Right lobe of liver (tissue), 6 donors: ENCODE measurements at regions not wholly inside any gene's neighbourhood (a gene's known extent, or its start where the extent isn't known, plus 50 kb on each side); places are given as distances from the start of the nearest gene placed in this dataset.
"Not testable (repeated sequence)": the region's sequence is repeated elsewhere in the genome, so short reads cannot be mapped to it uniquely, and the experiment has no call there.

Experiments used
- ATAC-seq, 4 donors: fragments of 200-7000 bp; cut with Tn5 transposase; one replicate each; pipeline ENCODE4 v1.9.1; 2020; ENCODE audit warnings: mild to moderate bottlenecking in 4 of 4, moderate library complexity in 4 of 4
- DNase-seq, 3 donors: peaks; one replicate each; pipeline ENCODE4 v3.0.0-alpha.2; 2020
- H3K27ac ChIP-seq, 3 donors: fragments of 200-600 bp; one replicate each; pipeline ENCODE4 v1.8.0; 2022
- H3K27me3 ChIP-seq, 2 donors: fragments of 200-600 bp; one replicate each; pipeline ENCODE4 v1.8.0; 2022
- H3K36me3 ChIP-seq, 4 donors: fragments of 200-600 bp; sonication (generic) in 1 of 4; one replicate each; pipeline versions ENCODE4 v1.5.1 to v1.8.0; 2017 to 2022; ENCODE audit warnings: control low read depth in 1 of 4
- H3K4me1 ChIP-seq, 4 donors: fragments of 200-600 bp; sonication (generic) in 1 of 4; one replicate each; pipeline versions ENCODE4 v1.5.1 to v1.8.0; 2017 to 2022; ENCODE audit warnings: control low read depth in 1 of 4
- H3K4me3 ChIP-seq, 3 donors: fragments of 200-600 bp; one replicate each; pipeline ENCODE4 v1.8.0; 2022
- H3K9me3 ChIP-seq, 4 donors: fragments of 200-600 bp; sonication (generic) in 1 of 4; one replicate each; pipeline versions ENCODE4 v1.5.1 to v1.8.0; 2017 to 2022; ENCODE audit warnings: control low read depth in 1 of 4
- CTCF ChIP-seq, 4 donors: fragments of 200-600 bp in 3 of 4; fragments of 450-650 bp in 1 of 4; IDR thresholded peaks; one replicate each; pipeline versions ENCODE4 v1.5.1 to v1.8.0; 2016 to 2022; ENCODE audit warnings: antibody characterized with exemption in 4 of 4, mild to moderate bottlenecking in 2 of 4
- POLR2A ChIP-seq: fragments of 450-650 bp; IDR thresholded peaks from one replicate; pipeline ENCODE4 v1.6.1; 2017; ENCODE audit warnings: antibody characterized with exemption, mild to moderate bottlenecking
- WGBS: methylation state at CpG from one replicate; pipeline ENCODE4 v1.1.6; 2018; ENCODE audit warnings: low coverage, low lambda C conversion rate; ENCODE audit not compliant: insufficient coverage; ENCODE audit errors: missing lambda C conversion rate; 5-methylcytosine and 5-hydroxymethylcytosine counted together
- intact Hi-C, 2 donors: fragments of 100-400 bp; cut with DNase I; formaldehyde crosslinking; loops; one replicate each; pipeline versions ENCODE4 v1.11.2 to v1.14.1; 2022
- donor health status: DM: no; HTN: yes; CAD: no.
- donor health status: DM: no; HTN: no; CAD: no.
- donor health status: DM: no; HTN: no; CAD: no.
- donor health status: DM: no; HTN: yes; CAD: no.
- donor health status: DM: no; HTN: yes; CAD: no.

- Histone ChIP-seq H3K4me1 (no peaks in the 10 kb centered on the region), H3K4me3 (no peak overlapping the region), H3K27me3 (no peaks in the 10 kb centered on the region), H3K9me3 (no peaks in the 10 kb centered on the region), H3K36me3 (no peaks in the 10 kb centered on the region), H3K27ac (no peak overlapping the region)
- no peak for TF ChIP-seq CTCF (IDR thresholded peaks at IDR 0.05)
- TF ChIP-seq POLR2A, result no peak
- intact Hi-C loops, result no loop called here
- ATAC-seq (no peak), DNase-seq (no peak)
- 60% methylated on average over 1 of the region's 2 CpGs for WGBS
Observed at GRCh38 chr6:115582386-115582785, 478.3 kb downstream of the FRK start.

- H3K27ac ChIP-seq, H3K27me3 ChIP-seq, DNase-seq, intact Hi-C loops, H3K9me3 ChIP-seq, H3K4me3 ChIP-seq, ATAC-seq, H3K36me3 ChIP-seq, H3K4me1 ChIP-seq: not testable (repeated sequence)
- 63% methylated on average over 2 of the region's 2 CpGs for WGBS
Observed at GRCh38 chr6:115579565-115579964, 481.1 kb downstream of the FRK start.

- ATAC-seq (no peak), DNase-seq (no peak)
- Histone ChIP-seq H3K36me3 (no peaks in the 10 kb centered on the region), H3K27ac (no peak overlapping the region), H3K27me3 (no peaks in the 10 kb centered on the region), H3K4me1 (no peaks in the 10 kb centered on the region), H3K4me3 (no peak overlapping the region), H3K9me3 (no peaks in the 10 kb centered on the region)
- 49% methylated on average over 2 of the region's 2 CpGs for WGBS
- intact Hi-C loops, result no loop called here
- TF ChIP-seq POLR2A (no peak), CTCF (IDR thresholded peaks at IDR 0.05) (no peak)
Observed at GRCh38 chr6:115577270-115577669, 483.4 kb downstream of the FRK start.

- Histone ChIP-seq H3K36me3 (no peaks in the 10 kb centered on the region), H3K4me3 (no peak overlapping the region), H3K4me1 (no peaks in the 10 kb centered on the region), H3K27ac (no peak overlapping the region), H3K9me3 (no peaks in the 10 kb centered on the region), H3K27me3 (no peaks in the 10 kb centered on the region)
- no peak for DNase-seq
- intact Hi-C loops, result no loop called here
- no peak for ATAC-seq
- 82% methylated on average over 1 of the region's 1 CpG for WGBS
- no peak for TF ChIP-seq POLR2A
- TF ChIP-seq CTCF (IDR thresholded peaks at IDR 0.05), result no peak
Observed at GRCh38 chr6:115575285-115575684, 485.4 kb downstream of the FRK start.

- H3K4me3 ChIP-seq, result no peak overlapping the region
- H3K27me3 ChIP-seq, result no peaks in the 10 kb centered on the region
- intact Hi-C loops, result no loop called here
- no peaks in the 10 kb centered on the region for H3K36me3 ChIP-seq
- no peak overlapping the region for H3K27ac ChIP-seq
- 67% methylated on average over 2 of the region's 2 CpGs for WGBS
- no peak for TF ChIP-seq POLR2A
- no peak for TF ChIP-seq CTCF (IDR thresholded peaks at IDR 0.05)
- ATAC-seq (no peak), DNase-seq (no peak)
- H3K9me3 ChIP-seq, result no peaks in the 10 kb centered on the region
- H3K4me1 ChIP-seq, result no peaks in the 10 kb centered on the region
Observed at GRCh38 chr6:115573861-115574260, 486.8 kb downstream of the FRK start.
